MCF 10A (cell line): ENCODE measurements at regions not wholly inside any gene's neighbourhood (a gene's known extent, or its start where the extent isn't known, plus 50 kb on each side); places are given as distances from the start of the nearest gene placed in this dataset.
A peak's percentile ranks its signal among the peaks of the same experiment; 100 is the strongest.

ENCODE experiments used
- BruUV-seq: library from RNA; stranded (reverse); fragments of 400-500 nt; replicated peaks from 2 replicates; lab custom pipeline; 2021; lab: Mats Ljungman, UMichigan
- CTCF ChIA-PET: fragments of 300-600 bp; sonication (Branson Sonifier 250); formaldehyde crosslinking; extraction: SDS; loops from one replicate; lab custom pipeline; 2021; ENCODE audit warnings: antibody characterized with exemption, inconsistent platforms; lab: Yijun Ruan, JAX
- POLR2A ChIA-PET: fragments of 300-600, 350-650 bp; sonication (Branson Sonifier 250); formaldehyde crosslinking; extraction: SDS; loops from one replicate; lab custom pipeline; 2020; ENCODE audit warnings: antibody characterized with exemption, inconsistent platforms; lab: Yijun Ruan, JAX
- DNase-seq: peaks from one replicate; pipeline ENCODE4 v3.0.0-alpha.2; 2018; ENCODE audit not compliant: unreplicated experiment
- H3K27ac Mint-ChIP-seq: one replicate; pipeline ENCODE4 v1.8.0; 2022; ENCODE audit warnings: mild to moderate bottlenecking, low read depth, mixed read lengths; ENCODE audit not compliant: unreplicated experiment
- H3K27me3 Mint-ChIP-seq: one replicate; pipeline ENCODE4 v1.8.0; 2022; ENCODE audit warnings: mixed read lengths; ENCODE audit not compliant: insufficient read depth, unreplicated experiment
- H3K36me3 Mint-ChIP-seq: one replicate; pipeline ENCODE4 v1.8.0; 2022; ENCODE audit warnings: mild to moderate bottlenecking, moderate library complexity, mixed read lengths; ENCODE audit not compliant: insufficient read depth, unreplicated experiment
- H3K4me1 Mint-ChIP-seq: one replicate; pipeline ENCODE4 v1.8.0; 2022; ENCODE audit warnings: mixed read lengths; ENCODE audit not compliant: insufficient read depth, unreplicated experiment
- H3K4me3 Mint-ChIP-seq: one replicate; pipeline ENCODE4 v1.8.0; 2022; ENCODE audit warnings: mild to moderate bottlenecking, moderate library complexity, mixed read lengths; ENCODE audit not compliant: unreplicated experiment
- H3K9me3 Mint-ChIP-seq: one replicate; pipeline ENCODE4 v1.8.0; 2022; ENCODE audit warnings: mixed read lengths; ENCODE audit not compliant: unreplicated experiment
- CTCF ChIP-seq: fragments of 200-600 bp; IDR thresholded peaks from one replicate; pipeline ENCODE4 v1.8.0; 2022; ENCODE audit warnings: antibody characterized with exemption, mild to moderate bottlenecking; ENCODE audit not compliant: unreplicated experiment
- intact Hi-C: fragments of 100-400 bp; cut with micrococcal nuclease; formaldehyde crosslinking; loops from 2 replicates; pipeline ENCODE4 v1.14.1; 2022

- intact Hi-C loops = no loop called here
- no peak for DNase-seq
- ChIA-PET POLR2A (interaction anchor here (0.9 kb wide), 1 partner anchor 10 kb away, joined by 3 read pairs; no protein-coding TSS in a partner anchor), CTCF (interaction anchor here (0.5 kb wide), 1 partner anchor 68 kb away, joined by 3 read pairs; no protein-coding TSS in a partner anchor)
- no peaks in the 10 kb centered on the region for H3K9me3 Mint-ChIP-seq
- no peaks in the 10 kb centered on the region for H3K27me3 Mint-ChIP-seq
- H3K27ac Mint-ChIP-seq = no peak overlapping the region
- peaks cover 5% of the 10 kb centered on the region for H3K4me1 Mint-ChIP-seq
- TF ChIP-seq CTCF = no peak
- no TSS peak for BruUV-seq
- no peak overlapping the region for H3K4me3 Mint-ChIP-seq
- no peaks in the 10 kb centered on the region for H3K36me3 Mint-ChIP-seq
Observed at GRCh38 chr7:12964836-12965235, 277.4 kb downstream of the ARL4A start.

- Mint-ChIP-seq H3K27ac (no peak overlapping the region), H3K36me3 (no peaks in the 10 kb centered on the region), H3K4me3 (no peak overlapping the region), H3K4me1 (peaks cover 5% of the 10 kb centered on the region), H3K27me3 (no peaks in the 10 kb centered on the region), H3K9me3 (no peaks in the 10 kb centered on the region)
- ChIA-PET CTCF (no interaction called here), POLR2A (interaction anchor here (0.6 to 0.9 kb wide), 3 partner anchors 11 to 77 kb away, joined by 3 read pairs; no protein-coding TSS in a partner anchor)
- intact Hi-C loops = no loop called here
- TF ChIP-seq CTCF = no peak
- DNase-seq = peak; percentile 20
- no TSS peak for BruUV-seq
Observed at GRCh38 chr7:12965767-12966166, 278.3 kb downstream of the ARL4A start.

GRCh38 chr7:12967322-12967721 is 279.9 kb downstream of the ARL4A start:
- no peak for TF ChIP-seq CTCF
- Mint-ChIP-seq H3K9me3 (no peaks in the 10 kb centered on the region), H3K27ac (no peak overlapping the region), H3K36me3 (no peaks in the 10 kb centered on the region), H3K4me1 (peaks cover 5% of the 10 kb centered on the region), H3K27me3 (no peaks in the 10 kb centered on the region), H3K4me3 (no peak overlapping the region)
- DNase-seq = no peak
- BruUV-seq = no TSS peak
- CTCF ChIA-PET = no interaction called here
- POLR2A ChIA-PET = interaction anchor here (1.3 kb wide), 1 partner anchor 37 kb away, joined by 3 read pairs; no protein-coding TSS in a partner anchor
- intact Hi-C loops = no loop called here

GRCh38 chr7:12968836-12969422 is 281.5 kb downstream of the ARL4A start:
- no peak for TF ChIP-seq CTCF
- Mint-ChIP-seq H3K4me1 (peaks cover 5% of the 10 kb centered on the region), H3K27me3 (no peaks in the 10 kb centered on the region), H3K4me3 (no peak overlapping the region), H3K36me3 (no peaks in the 10 kb centered on the region), H3K27ac (no peak overlapping the region), H3K9me3 (no peaks in the 10 kb centered on the region)
- CTCF ChIA-PET = no interaction called here
- no peak for DNase-seq
- intact Hi-C loops = no loop called here
- POLR2A ChIA-PET = no interaction called here
- no TSS peak for BruUV-seq
